ENCODE measurements at regions not wholly inside any gene's neighbourhood (a gene's known extent, or its start where the extent isn't known, plus 50 kb on each side); places are given as distances from the start of the nearest gene placed in this dataset.

GRCh38 chr6:17012421-17013225 lies 89.2 kb upstream of the STMND1 start:
- DNase-seq (ENCODE audit: insufficient read length, low spot score) (no peak), FAIRE-seq (no peak)
- TF ChIP-seq CTCF (IDR thresholded peaks at IDR 0.05; ENCODE audit: insufficient read depth, missing control alignments), result no peak

- DNase-seq (ENCODE audit: insufficient read length, low spot score) (no peak), FAIRE-seq (no peak)
- no peak for TF ChIP-seq CTCF (IDR thresholded peaks at IDR 0.05; ENCODE audit: insufficient read depth, missing control alignments)
These were observed 89.9 kb upstream of the STMND1 start for GRCh38 chr6:17011985-17012384.

DNA sequence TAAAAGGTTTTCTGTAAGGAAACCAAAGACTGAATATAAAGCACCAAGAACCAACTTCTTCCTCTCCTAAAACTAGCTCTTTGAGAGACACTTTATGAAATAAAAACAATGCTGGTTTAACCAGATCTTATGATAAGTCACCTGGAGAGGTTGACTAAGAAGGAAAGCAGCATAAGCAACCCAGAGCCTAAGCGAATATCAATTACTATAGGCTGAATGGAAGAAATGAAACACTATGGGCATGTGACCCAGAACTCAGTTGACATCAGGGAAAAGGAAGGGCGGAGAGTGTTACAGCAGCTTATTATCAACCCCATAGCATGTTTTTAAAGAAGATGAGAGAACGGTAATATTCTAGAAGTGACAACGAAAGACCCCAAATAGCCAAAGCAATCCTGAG lies 94.1 kb upstream of the STMND1 start:
- FAIRE-seq, result no peak
- TF ChIP-seq CTCF (IDR thresholded peaks at IDR 0.05; ENCODE audit: insufficient read depth, missing control alignments), result no peak
- DNase-seq (ENCODE audit: insufficient read length, low spot score), result no peak

DNA sequence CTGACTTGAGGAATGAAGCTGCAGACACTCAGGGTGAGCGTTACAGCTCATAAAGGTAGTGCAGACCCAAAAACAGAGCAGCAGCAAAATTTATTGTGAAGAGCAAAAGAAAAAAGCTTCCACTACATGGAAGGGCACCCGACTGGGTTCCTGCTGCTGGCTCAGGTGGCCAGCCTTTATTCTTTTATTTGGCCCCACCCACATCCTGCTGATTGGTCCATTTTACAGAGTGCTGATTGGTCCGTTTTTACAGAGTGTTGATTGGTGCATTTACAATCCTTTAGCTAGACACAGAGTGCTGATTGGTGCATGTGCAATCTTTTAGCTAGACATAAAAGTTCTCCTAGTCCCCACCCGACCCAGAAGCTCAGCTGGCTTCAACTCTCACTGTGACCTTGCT lies 95.3 kb upstream of the STMND1 start:
- no peak for FAIRE-seq
- no peak for TF ChIP-seq CTCF (IDR thresholded peaks at IDR 0.05; ENCODE audit: insufficient read depth, missing control alignments)
- no peak for DNase-seq (ENCODE audit: insufficient read length, low spot score)

GRCh38 chr6:17004269-17004668 lies 97.6 kb upstream of the STMND1 start:
- FAIRE-seq (no peak), DNase-seq (ENCODE audit: insufficient read length, low spot score) (no peak)
- TF ChIP-seq CTCF (IDR thresholded peaks at IDR 0.05; ENCODE audit: insufficient read depth, missing control alignments), result no peak

DNA sequence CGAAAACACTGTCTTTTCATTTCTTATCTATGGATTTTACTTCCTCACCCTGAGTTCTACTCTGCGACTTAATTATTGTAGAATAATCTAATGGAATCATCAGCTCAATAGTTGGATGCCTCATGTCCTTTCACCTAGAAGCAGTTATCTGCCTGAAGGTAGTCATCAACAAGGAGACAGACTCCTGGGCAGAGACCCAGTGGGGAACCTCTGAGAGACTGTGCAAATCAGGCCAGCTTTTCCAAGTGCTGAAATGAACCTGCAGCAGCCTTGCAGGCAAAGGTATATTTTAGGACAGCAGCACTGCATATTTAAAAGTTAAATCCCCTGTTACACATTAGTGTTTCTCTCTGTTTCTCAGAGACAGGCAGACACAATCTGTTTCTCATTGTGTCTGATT lies 99.7 kb upstream of the STMND1 start:
- no peak for TF ChIP-seq CTCF (IDR thresholded peaks at IDR 0.05; ENCODE audit: insufficient read depth, missing control alignments)
- no peak for DNase-seq (ENCODE audit: insufficient read length, low spot score)
- no peak for FAIRE-seq

DNA sequence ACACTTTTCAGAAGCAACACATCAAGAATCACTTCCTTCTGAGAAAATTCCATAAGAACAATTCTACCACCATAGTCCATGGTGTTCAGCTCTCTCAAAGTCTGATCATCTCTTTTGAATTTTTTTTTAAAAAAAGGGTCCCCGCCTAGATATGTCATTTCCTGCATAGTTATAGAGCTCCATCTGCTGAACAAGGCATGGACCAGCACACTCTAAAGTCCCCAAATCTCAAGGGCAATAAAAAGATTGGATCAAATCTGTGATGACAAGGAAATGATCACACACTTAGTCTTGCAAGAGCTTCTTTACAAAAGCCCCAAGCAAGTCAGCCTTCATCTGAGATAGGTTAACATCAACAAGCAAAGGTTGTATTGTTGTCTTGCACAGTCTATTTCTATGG lies 100.7 kb upstream of the STMND1 start:
- FAIRE-seq (no peak), DNase-seq (ENCODE audit: insufficient read length, low spot score) (no peak)
- no peak for TF ChIP-seq CTCF (IDR thresholded peaks at IDR 0.05; ENCODE audit: insufficient read depth, missing control alignments)

Measured in D721Med (cell line).